SK-N-MC (cell line): ENCODE measurements at regions not wholly inside any gene's neighbourhood (a gene's known extent, or its start where the extent isn't known, plus 50 kb on each side); places are given as distances from the start of the nearest gene placed in this dataset.

Experiments
- DNase-seq: peaks from one replicate; pipeline ENCODE4 v3.0.0-alpha.2; 2011; ENCODE audit warnings: low read depth, low spot score
- H3K27ac ChIP-seq: fragments of 200-600 bp; sonication (generic); 2 replicates; pipeline ENCODE4 v1.5.1; 2016; ENCODE audit warnings: mixed run types
- H3K36me3 ChIP-seq: fragments of 200-600 bp; sonication (generic); 2 replicates; pipeline ENCODE4 v1.6.1; 2017; ENCODE audit warnings: antibody characterized with exemption, low read length, mixed read lengths; ENCODE audit not compliant: insufficient read depth
- H3K4me3 ChIP-seq: fragments of 200-600 bp; sonication (generic); 2 replicates; pipeline ENCODE4 v1.5.1; 2016
- H3K9ac ChIP-seq: fragments of 200-600 bp; sonication (generic); 2 replicates; pipeline ENCODE4 v1.8.0; 2017; ENCODE audit warnings: mixed run types, mixed read lengths; ENCODE audit not compliant: insufficient read length
- H3K9me3 ChIP-seq: fragments of 200-600 bp; sonication (generic); 2 replicates; pipeline ENCODE4 v1.6.1; 2017; ENCODE audit warnings: low read depth, mild to moderate bottlenecking, antibody characterized with exemption, low read length, moderate library complexity, mixed read lengths
- EZH2 ChIP-seq: fragments of 200-600 bp; sonication (generic); IDR thresholded peaks from one replicate; pipeline ENCODE4 v1.6.1; 2017; ENCODE audit warnings: antibody characterized with exemption
- FOXP2 ChIP-seq: optimal IDR thresholded peaks from 2 replicates; pipeline ENCODE3; 2011; ENCODE audit warnings: mild to moderate bottlenecking, moderate library complexity; ENCODE audit not compliant: insufficient read depth; ENCODE audit errors: extremely low read length, control extremely low read depth
- POLR2AphosphoS5 ChIP-seq: IDR thresholded peaks from 2 replicates; pipeline ENCODE4 v1.6.1; 2012; ENCODE audit warnings: mild to moderate bottlenecking, low read depth, low read length, borderline replicate concordance

GRCh38 chr12:102551186-102551585 lies 70.8 kb upstream of the IGF1 start:
- Histone ChIP-seq H3K27ac (no peak overlapping the region), H3K36me3 (no peaks in the 10 kb centered on the region), H3K9me3 (no peaks in the 10 kb centered on the region), H3K9ac (no peak overlapping the region), H3K4me3 (no peak overlapping the region)
- TF ChIP-seq EZH2 = no peak
- TF ChIP-seq FOXP2 = no peak
- no peak for TF ChIP-seq POLR2AphosphoS5
- DNase-seq = no peak

- Histone ChIP-seq H3K9me3 (no peaks in the 10 kb centered on the region), H3K36me3 (no peaks in the 10 kb centered on the region), H3K27ac (no peak overlapping the region), H3K4me3 (no peak overlapping the region), H3K9ac (no peak overlapping the region)
- TF ChIP-seq EZH2 = no peak
- DNase-seq = no peak
Observed at GRCh38 chr12:102549691-102550090, 69.3 kb upstream of the IGF1 start.

GRCh38 chr12:102548543-102548942 lies 68.2 kb upstream of the IGF1 start:
- Histone ChIP-seq H3K9ac (no peak overlapping the region), H3K4me3 (no peak overlapping the region), H3K36me3 (no peaks in the 10 kb centered on the region), H3K27ac (no peak overlapping the region), H3K9me3 (no peaks in the 10 kb centered on the region)
- no peak for TF ChIP-seq POLR2AphosphoS5
- no peak for TF ChIP-seq FOXP2
- no peak for TF ChIP-seq EZH2
- DNase-seq = no peak

GRCh38 chr12:102543494-102544485 lies 63.4 kb upstream of the IGF1 start:
- Histone ChIP-seq H3K36me3 (no peaks in the 10 kb centered on the region), H3K9me3 (no peaks in the 10 kb centered on the region), H3K4me3 (no peak overlapping the region), H3K27ac (no peak overlapping the region), H3K9ac (no peak overlapping the region)
- TF ChIP-seq FOXP2 = no peak
- TF ChIP-seq EZH2 = no peak
- TF ChIP-seq POLR2AphosphoS5 = no peak
- no peak for DNase-seq

- Histone ChIP-seq H3K27ac (no peak overlapping the region), H3K4me3 (no peak overlapping the region), H3K36me3 (no peaks in the 10 kb centered on the region), H3K9ac (no peak overlapping the region), H3K9me3 (no peaks in the 10 kb centered on the region)
- no peak for DNase-seq
- TF ChIP-seq POLR2AphosphoS5 = no peak
- no peak for TF ChIP-seq EZH2
- no peak for TF ChIP-seq FOXP2
Observed at GRCh38 chr12:102542816-102543440, 62.6 kb upstream of the IGF1 start.

GRCh38 chr12:102540815-102541385 lies 60.5 kb upstream of the IGF1 start:
- H3K9me3 ChIP-seq = no peaks in the 10 kb centered on the region
- no peak for TF ChIP-seq POLR2AphosphoS5
- no peak for TF ChIP-seq EZH2
- no peak for TF ChIP-seq FOXP2
- H3K9ac ChIP-seq = no peak overlapping the region
- H3K27ac ChIP-seq = no peak overlapping the region
- no peak for DNase-seq
- no peak overlapping the region for H3K4me3 ChIP-seq
- no peaks in the 10 kb centered on the region for H3K36me3 ChIP-seq

GRCh38 chr12:102539651-102540553 lies 59.5 kb upstream of the IGF1 start:
- Histone ChIP-seq H3K4me3 (no peak overlapping the region), H3K9me3 (no peaks in the 10 kb centered on the region), H3K9ac (no peak overlapping the region), H3K36me3 (no peaks in the 10 kb centered on the region), H3K27ac (no peak overlapping the region)
- no peak for TF ChIP-seq POLR2AphosphoS5
- no peak for TF ChIP-seq FOXP2
- TF ChIP-seq EZH2 = no peak
- no peak for DNase-seq

GRCh38 chr12:102535306-102535705 lies 54.9 kb upstream of the IGF1 start:
- Histone ChIP-seq H3K9me3 (no peaks in the 10 kb centered on the region), H3K36me3 (no peaks in the 10 kb centered on the region), H3K9ac (no peak overlapping the region), H3K27ac (no peak overlapping the region; the same call in 1 of the 2 replicates), H3K4me3 (no peak overlapping the region)
- TF ChIP-seq FOXP2 (no peak), POLR2AphosphoS5 (no peak), EZH2 (no peak)
- no peak for DNase-seq
